A204.1 (cell line): ENCODE measurements at regions not wholly inside any gene's neighbourhood (a gene's known extent, or its start where the extent isn't known, plus 50 kb on each side); places are given as distances from the start of the nearest gene placed in this dataset.

Source experiments
- FAIRE-seq: peaks from 2 replicates; lab custom pipeline; 2012; peaks lifted over from hg19 to GRCh38; lab: Jason Lieb, UNC

GRCh38 chr5:123873846-123874245 lies 361.9 kb downstream of the CSNK1G3 start:
- FAIRE-seq, result no peak

DNA sequence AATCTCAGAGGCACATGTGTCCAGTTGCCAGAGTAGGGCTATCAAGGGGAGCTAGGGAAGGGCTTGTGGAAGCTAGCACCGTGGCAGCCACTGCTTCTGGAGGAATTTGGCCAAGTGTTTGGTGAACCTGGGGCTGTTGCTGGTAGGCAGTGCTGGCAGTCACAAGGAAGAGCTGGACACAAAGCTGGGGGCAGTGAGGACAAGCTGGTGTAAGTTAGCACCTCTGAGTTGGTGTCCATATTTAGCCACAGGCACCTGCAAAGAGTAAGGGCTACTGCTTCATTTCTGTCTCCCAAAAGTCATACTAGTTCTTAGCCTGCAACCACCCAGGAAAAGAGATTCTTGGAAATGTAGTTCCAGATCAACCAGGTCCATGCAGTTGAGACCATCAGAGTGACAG lies 359.4 kb downstream of the CSNK1G3 start:
- no peak for FAIRE-seq

GRCh38 chr5:123868881-123869280 lies 356.9 kb downstream of the CSNK1G3 start:
- no peak for FAIRE-seq

- FAIRE-seq, result no peak
Observed at GRCh38 chr5:123868267-123868666, 356.3 kb downstream of the CSNK1G3 start.

DNA sequence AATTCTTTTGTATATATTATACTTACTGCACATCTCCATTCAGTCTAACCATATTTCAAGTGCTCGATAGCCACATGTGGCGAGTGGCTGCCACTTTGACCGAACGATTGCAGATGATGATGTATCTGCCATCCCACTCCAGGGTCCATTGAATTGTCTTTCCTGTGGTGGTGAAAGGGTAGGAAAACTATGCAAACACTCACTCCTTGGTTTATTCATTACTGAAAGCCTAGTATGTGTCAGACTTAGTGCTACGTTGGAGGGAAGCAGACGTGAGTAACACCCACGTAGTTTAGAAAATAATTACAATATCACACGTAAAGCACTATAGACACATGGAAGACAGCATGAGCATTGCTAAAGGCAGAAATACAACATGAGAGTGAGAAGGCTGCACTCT lies 353.7 kb downstream of the CSNK1G3 start:
- no peak for FAIRE-seq

GRCh38 chr5:123864578-123864977 lies 352.6 kb downstream of the CSNK1G3 start:
- FAIRE-seq, result no peak

DNA sequence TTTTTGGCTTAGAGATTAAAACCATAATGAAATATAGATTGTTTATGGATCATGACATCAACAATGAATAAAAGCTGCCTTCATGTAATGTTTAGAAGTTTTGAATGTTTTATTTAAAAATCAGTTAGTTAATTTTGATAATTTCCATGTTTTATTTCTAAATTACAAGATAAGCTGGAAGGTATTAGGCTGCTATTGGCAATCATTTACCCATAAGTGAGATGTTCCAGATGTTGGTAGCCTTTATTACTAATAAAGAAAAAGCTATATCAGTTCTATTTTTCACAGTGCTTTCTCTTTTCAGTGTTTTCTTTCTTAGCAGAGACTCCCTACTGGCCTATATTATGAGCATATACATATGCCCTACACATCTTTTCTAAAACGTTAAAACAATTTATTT lies 347.0 kb downstream of the CSNK1G3 start:
- no peak for FAIRE-seq

- FAIRE-seq, result no peak
Observed at GRCh38 chr5:123856766-123857165, 344.8 kb downstream of the CSNK1G3 start.

DNA sequence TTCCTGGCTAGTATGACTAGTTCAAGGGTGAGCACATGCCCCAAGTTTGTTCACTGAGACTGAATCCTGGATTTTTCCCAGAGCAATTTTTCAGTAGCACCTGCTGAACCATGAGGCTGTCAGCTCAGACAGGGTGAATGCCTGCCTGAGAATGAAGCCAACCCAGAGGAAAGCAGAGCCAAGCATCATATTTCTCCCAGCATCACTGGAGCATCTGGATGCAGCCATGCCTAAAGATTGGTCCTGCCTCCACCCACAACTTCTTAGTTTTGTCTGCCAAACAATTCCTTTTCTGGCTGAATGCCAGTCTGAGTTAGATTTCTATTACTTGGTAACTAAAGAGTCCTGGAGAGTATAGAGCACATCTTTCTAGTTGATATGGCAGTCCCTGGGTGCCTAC lies 343.6 kb downstream of the CSNK1G3 start:
- FAIRE-seq, result no peak

- FAIRE-seq, result no peak
Observed at GRCh38 chr5:123845356-123846100, 333.6 kb downstream of the CSNK1G3 start.

DNA sequence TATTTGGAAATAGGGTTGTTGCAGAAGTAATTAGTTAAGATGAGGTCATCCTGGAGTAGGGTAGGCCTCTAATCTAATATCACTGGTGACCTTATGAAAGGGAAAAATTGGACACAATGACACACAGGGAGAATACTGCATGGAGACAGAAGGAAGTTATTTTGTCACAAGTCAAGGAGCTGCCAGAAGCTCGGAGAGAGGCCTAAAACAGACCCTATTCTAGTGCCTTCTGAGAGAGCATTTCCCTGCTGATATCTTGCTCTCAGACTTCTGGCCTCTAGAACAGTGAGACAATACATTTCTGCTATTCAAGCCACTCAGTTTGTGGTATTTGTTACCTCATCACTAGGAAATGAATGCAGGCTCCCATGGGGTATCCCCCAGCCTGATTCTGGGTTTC lies 332.9 kb downstream of the CSNK1G3 start:
- no peak for FAIRE-seq

- no peak for FAIRE-seq
Observed at GRCh38 chr5:123835421-123835820, 323.4 kb downstream of the CSNK1G3 start.

- no peak for FAIRE-seq
Observed at GRCh38 chr5:123830575-123830974, 318.6 kb downstream of the CSNK1G3 start.

- no peak for FAIRE-seq
Observed at GRCh38 chr5:123827811-123828210, 315.8 kb downstream of the CSNK1G3 start.

- FAIRE-seq, result no peak
Observed at GRCh38 chr5:123819833-123820232, 307.9 kb downstream of the CSNK1G3 start.

DNA sequence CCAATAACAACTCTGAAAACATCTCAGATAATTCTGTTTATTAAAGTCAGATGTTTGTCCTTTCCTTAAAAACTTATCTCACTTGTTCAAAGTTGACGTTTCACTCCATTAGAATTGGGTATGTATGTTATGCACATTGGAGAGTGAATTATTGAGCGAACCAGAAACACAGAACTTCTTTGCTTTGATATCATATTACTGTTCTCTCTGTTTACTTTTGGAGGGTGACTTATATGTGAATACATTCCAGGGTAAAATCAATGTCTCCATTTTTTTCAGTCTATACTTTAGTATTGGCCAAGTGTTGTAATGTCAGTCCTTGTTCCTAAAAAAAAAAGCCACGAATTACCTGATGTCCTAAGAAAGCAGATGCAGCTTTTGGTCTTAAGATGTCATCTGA lies 307.4 kb downstream of the CSNK1G3 start:
- FAIRE-seq, result no peak

GRCh38 chr5:123817267-123817666 lies 305.3 kb downstream of the CSNK1G3 start:
- FAIRE-seq, result no peak

DNA sequence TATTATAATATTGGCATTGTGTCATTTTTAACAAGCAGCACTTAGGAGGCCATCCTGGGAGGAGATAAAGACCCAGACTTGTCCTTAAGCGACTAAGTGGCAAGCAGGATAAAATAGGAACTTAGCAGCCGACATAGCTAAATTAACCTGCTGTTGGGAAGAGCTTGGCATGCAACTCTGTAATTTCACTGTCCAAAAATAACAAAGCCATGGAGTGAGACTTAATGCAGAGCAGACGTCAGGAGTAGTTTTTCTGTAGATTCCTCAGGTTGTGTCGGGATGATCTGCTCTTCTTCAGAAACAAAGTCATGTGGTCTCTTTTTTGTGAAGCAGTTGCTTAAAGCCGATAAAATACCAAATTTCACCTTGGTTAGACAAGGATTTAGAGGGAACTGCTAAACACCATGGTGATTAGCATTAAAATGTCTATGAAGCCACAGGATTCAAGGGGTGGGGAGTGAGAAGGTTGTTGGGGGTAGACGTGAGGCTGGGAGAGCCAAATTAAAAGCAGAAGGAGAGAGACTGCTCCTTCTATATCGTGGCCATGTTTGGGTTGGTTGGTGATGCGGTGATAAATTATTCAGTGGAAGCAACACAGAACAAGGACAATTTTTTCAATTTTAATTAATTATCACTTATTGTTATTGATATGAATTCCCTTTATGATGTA lies 303.0 kb downstream of the CSNK1G3 start:
- FAIRE-seq, result no peak

DNA sequence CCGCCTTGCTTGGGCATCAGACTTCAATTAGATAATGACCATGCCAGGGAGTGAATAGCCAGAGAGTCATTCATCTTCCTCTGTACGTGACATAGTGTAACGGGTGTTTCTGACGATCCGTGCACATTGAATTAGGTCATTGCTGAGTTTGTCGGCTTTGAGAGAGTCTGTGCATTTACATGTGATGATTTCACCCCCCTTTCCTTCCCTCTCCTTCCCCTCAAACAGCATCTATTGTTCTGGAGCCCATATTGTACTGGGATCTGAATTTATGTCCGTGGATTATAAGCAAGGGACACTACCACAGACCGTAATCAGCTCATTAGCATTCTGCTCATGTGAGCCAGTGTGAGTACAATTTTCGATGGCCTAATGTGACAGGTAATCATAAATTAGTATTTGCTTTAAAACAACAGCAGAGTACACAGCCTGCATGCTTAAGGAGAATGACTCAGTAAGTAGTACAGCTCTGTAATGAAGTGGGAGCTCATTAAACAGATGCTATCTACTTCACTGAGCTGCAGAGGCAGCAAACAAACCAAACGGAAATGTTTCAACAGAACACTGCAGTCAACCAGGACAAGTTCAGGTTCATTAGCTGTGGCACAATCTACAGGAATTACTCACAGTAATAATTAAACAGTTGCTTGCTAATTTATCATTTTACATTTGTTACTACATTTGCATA lies 302.1 kb downstream of the CSNK1G3 start:
- FAIRE-seq, result no peak

DNA sequence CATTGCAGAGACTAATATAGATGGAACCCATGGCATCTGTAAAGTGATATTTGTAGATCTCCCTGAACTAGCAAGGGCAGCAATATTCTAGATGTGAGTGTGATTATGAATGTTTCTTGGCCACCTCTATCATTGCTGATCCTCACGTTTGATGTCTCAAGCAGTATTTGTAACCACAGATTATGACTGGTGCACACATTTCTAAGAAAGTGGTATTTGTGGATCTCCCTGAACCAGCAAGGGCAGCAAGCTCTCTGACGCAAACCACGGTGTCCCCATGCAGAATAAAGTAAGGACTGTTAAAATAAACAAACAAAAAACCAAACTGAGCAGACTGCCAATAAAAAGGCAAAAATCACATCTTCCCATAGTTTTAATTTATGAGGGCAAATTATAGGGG lies 301.3 kb downstream of the CSNK1G3 start:
- no peak for FAIRE-seq

DNA sequence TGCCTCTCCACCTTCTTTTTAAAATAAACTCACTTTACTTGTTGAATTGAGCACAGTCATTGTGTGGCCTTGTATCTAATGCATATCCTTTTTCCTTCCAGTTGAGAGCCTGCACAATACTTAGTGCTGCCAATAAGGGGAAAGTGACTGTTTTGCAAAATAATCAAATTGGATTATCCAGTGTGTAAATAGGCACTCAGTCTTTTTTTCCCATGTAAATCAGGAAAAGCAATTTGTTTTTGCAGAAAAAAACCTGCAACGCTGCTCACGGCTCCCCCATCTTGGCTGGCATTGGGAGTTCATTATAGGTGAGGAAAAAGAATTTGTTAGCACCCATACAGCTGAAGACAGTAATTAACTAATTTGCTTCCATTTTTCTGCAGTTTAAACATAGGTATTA lies 299.9 kb downstream of the CSNK1G3 start:
- FAIRE-seq, result no peak

DNA sequence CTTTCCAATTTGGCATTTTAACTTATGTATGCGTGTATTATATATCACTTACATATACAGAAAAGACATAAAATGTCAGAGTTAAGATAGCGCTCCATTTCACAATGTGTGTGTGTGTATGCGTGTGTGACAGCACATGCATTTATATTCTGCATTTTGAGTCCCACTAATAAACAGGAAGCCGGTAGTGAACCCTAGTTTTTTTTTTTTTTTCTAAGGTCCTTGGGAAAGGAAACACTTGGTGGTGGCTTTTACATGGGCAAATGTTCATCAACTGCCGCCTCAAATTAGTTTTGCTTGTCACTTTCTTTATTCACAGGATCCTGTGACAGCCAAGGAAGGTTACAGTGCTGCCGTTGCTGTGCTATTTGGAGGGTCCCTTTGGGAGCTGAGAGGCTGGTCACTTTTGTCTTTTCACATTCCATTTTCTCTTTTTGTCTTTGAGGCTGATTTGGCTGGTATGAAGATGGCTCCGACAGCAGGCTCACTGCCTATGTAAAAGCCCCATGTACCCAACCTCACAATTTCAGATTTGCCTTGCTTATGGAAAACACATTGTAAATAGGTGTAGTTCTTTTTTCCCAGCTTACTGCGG lies 298.9 kb downstream of the CSNK1G3 start:
- no peak for FAIRE-seq

DNA sequence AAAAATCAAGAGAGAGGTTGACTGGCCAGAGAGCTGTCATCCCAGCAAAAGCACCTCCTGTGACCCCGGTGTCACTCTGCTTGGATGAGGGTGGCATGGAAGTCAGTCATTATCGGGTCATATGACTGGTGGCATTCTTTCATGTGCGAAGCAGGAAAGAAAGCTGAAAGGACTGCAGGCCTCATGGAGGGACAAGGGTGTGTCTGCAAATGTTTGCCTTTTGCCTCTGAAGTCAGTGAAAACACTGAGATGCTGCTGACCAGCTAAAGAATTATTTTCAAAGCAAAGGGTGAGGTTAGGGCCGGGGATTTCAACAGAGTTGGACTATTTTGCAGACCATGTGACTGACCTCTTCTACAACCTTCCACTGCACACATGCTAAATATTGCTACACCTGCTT lies 298.3 kb downstream of the CSNK1G3 start:
- no peak for FAIRE-seq
